ENCODE measurements at regions not wholly inside any gene's neighbourhood (a gene's known extent, or its start where the extent isn't known, plus 50 kb on each side); places are given as distances from the start of the nearest gene placed in this dataset.

GRCh38 chr11:22477312-22477711, 139.1 kb downstream of the SLC17A6 start:
- no peak for ATAC-seq (ENCODE audit: low read depth in 2 of 2)
- H3K4me3 Mint-ChIP-seq = no peak overlapping the region
- no peaks in the 10 kb centered on the region for H3K36me3 Mint-ChIP-seq
- no peaks in the 10 kb centered on the region for H3K27me3 Mint-ChIP-seq
- H3K9me3 Mint-ChIP-seq = no peaks in the 10 kb centered on the region
- no peak overlapping the region for H3K27ac Mint-ChIP-seq
- DNase-seq = no peak
- no peaks in the 10 kb centered on the region for H3K4me1 Mint-ChIP-seq

GRCh38 chr11:22476589-22476988, 138.4 kb downstream of the SLC17A6 start:
- no peaks in the 10 kb centered on the region for H3K27me3 Mint-ChIP-seq
- DNase-seq = no peak
- no peak overlapping the region for H3K27ac Mint-ChIP-seq
- no peaks in the 10 kb centered on the region for H3K9me3 Mint-ChIP-seq
- H3K4me1 Mint-ChIP-seq = no peaks in the 10 kb centered on the region
- no peak overlapping the region for H3K4me3 Mint-ChIP-seq
- no peak for ATAC-seq (ENCODE audit: low read depth in 2 of 2)
- no peaks in the 10 kb centered on the region for H3K36me3 Mint-ChIP-seq

- no peaks in the 10 kb centered on the region for H3K4me1 Mint-ChIP-seq
- H3K27ac Mint-ChIP-seq = no peak overlapping the region
- H3K9me3 Mint-ChIP-seq = peaks cover 0 to 5% (median 0%) of the 10 kb centered on the region in 7 donors
- no peak for DNase-seq
- H3K27me3 Mint-ChIP-seq = no peaks in the 10 kb centered on the region
- no peak overlapping the region for H3K4me3 Mint-ChIP-seq
- H3K36me3 Mint-ChIP-seq = no peaks in the 10 kb centered on the region
- ATAC-seq (ENCODE audit: low read depth in 2 of 2) = no peak
These were observed 136.4 kb downstream of the SLC17A6 start for GRCh38 chr11:22474616-22475015.

- Mint-ChIP-seq H3K4me1 (no peaks in the 10 kb centered on the region), H3K27me3 (peaks cover 0 to under 1% (median 0%) of the 10 kb centered on the region in 3 donors), H3K4me3 (no peak overlapping the region), H3K27ac (no peak overlapping the region), H3K36me3 (no peaks in the 10 kb centered on the region), H3K9me3 (peaks cover 0 to 5% (median 0%) of the 10 kb centered on the region in 7 donors)
- ATAC-seq (ENCODE audit: low read depth in 2 of 2) (no peak), DNase-seq (no peak)
These were observed 135.4 kb downstream of the SLC17A6 start for GRCh38 chr11:22473586-22473985.

DNA sequence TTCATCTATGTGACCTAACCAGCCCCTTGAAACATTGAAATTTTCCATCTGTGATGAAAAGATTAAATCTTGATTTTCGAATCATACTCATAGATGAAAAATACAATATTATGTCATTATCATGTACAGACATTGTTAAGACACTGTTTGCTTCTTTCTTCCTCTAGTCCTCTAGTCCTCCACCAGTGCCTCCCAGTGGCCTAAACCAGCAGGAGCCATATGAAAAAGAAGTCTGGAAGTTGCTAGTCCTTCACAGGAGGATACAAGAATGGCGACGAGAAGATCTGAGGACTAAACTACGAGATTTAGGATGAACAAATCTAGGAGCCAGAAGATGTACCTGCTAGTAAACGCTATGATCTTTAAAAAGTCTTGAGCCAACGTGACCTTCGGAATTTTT, 134.1 kb downstream of the SLC17A6 start:
- Mint-ChIP-seq H3K4me1 (no peaks in the 10 kb centered on the region), H3K36me3 (no peaks in the 10 kb centered on the region), H3K9me3 (peaks cover 0 to 5% (median 0%) of the 10 kb centered on the region in 7 donors), H3K4me3 (no peak overlapping the region), H3K27me3 (peaks cover 0 to 5% (median 0%) of the 10 kb centered on the region in 3 donors), H3K27ac (no peak overlapping the region)
- DNase-seq (no peak), ATAC-seq (ENCODE audit: low read depth in 2 of 2) (no peak)

DNA sequence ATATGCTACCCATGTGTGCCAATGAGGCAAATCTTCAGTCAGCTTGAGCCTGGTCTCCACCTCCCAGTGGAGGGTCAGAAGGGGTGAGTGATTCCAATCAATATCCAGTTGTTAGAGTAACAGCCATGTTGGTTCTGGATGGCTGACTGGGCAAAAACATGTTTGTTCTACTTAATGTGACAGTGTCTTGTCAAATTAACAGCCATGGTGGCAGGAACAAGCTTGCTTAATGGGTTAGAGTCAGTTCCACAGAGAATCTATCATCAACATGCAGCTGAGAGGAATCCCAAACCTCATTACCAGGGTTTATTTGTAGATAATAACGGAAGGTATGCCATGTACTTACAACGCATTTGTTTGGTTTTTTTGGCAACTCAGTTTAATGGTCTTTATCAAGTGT, 133.2 kb downstream of the SLC17A6 start:
- Mint-ChIP-seq H3K4me3 (no peak overlapping the region), H3K27me3 (peaks cover 0 to 5% (median 0%) of the 10 kb centered on the region in 3 donors), H3K4me1 (no peaks in the 10 kb centered on the region), H3K27ac (no peak overlapping the region), H3K9me3 (peaks cover 0 to 5% (median 0%) of the 10 kb centered on the region in 7 donors), H3K36me3 (no peaks in the 10 kb centered on the region)
- ATAC-seq (ENCODE audit: low read depth in 2 of 2) (no peak), DNase-seq (no peak)

GRCh38 chr11:22467741-22468140, 129.6 kb downstream of the SLC17A6 start:
- H3K36me3 Mint-ChIP-seq = no peaks in the 10 kb centered on the region
- peaks cover 0 to 5% (median 0%) of the 10 kb centered on the region in 3 donors for H3K27me3 Mint-ChIP-seq
- no peak for ATAC-seq (ENCODE audit: low read depth in 2 of 2)
- no peak for DNase-seq
- H3K4me1 Mint-ChIP-seq = no peaks in the 10 kb centered on the region
- H3K27ac Mint-ChIP-seq = no peak overlapping the region
- H3K9me3 Mint-ChIP-seq = peaks cover 0 to 5% (median 0%) of the 10 kb centered on the region in 7 donors
- H3K4me3 Mint-ChIP-seq = no peak overlapping the region

GRCh38 chr11:22467248-22467647, 129.1 kb downstream of the SLC17A6 start:
- DNase-seq = no peak
- ATAC-seq (ENCODE audit: low read depth in 2 of 2) = no peak
- Mint-ChIP-seq H3K27ac (no peak overlapping the region), H3K4me3 (no peak overlapping the region), H3K4me1 (no peaks in the 10 kb centered on the region), H3K27me3 (peaks cover 0 to 5% (median 2%) of the 10 kb centered on the region in 3 donors), H3K9me3 (peaks cover 0 to 5% (median 0%) of the 10 kb centered on the region in 7 donors), H3K36me3 (no peaks in the 10 kb centered on the region)

DNA sequence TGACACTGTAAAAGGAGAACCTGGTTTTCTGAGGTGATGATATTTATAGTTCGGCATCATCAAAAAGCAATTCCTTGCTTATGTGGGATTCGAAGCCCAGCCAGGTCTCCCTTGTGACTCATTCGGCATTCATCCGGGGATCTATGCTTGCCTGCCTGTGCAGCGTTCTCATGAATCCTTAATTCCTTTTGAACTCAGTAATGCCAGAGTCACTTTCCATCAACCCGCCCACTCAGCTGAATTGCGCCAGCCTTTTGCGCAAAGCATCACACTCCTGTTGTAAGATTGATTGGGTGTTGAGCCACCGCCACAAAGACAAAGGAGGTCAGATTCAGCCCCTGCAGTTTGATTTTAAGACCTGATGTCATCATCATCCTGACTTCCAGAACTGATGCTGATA, 128.6 kb downstream of the SLC17A6 start:
- Mint-ChIP-seq H3K4me1 (no peaks in the 10 kb centered on the region), H3K4me3 (no peak overlapping the region), H3K27me3 (peaks cover 0 to 5% (median 3%) of the 10 kb centered on the region in 3 donors), H3K9me3 (peaks cover 0 to 5% (median 0%) of the 10 kb centered on the region in 7 donors), H3K27ac (no peak overlapping the region), H3K36me3 (no peaks in the 10 kb centered on the region)
- ATAC-seq (ENCODE audit: low read depth in 2 of 2) (no peak), DNase-seq (no peak)

DNA sequence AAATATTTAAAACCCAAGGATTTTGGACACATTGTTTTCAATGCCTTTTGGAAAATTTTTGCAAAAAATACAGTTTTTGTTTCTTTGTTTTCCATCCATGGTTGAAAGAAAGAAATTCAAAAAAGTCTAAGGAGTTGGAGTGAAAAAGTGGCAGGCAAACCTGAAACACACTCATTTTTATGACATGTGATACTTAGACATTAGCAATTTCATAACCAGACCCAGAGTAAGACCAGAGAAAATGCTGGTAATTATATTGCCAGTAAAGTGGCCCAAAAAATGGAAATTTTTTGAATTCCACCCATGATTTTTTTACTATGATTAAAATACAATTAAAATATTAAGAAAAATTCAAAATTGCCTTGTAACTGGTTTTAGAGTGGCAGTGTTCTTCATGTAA, 128.2 kb downstream of the SLC17A6 start:
- no peak overlapping the region for H3K4me3 Mint-ChIP-seq
- ATAC-seq (ENCODE audit: low read depth in 2 of 2) (no peak), DNase-seq (no peak)
- H3K4me1 Mint-ChIP-seq = no peaks in the 10 kb centered on the region
- no peak overlapping the region for H3K27ac Mint-ChIP-seq
- H3K9me3 Mint-ChIP-seq = peaks cover 0 to 5% (median 0%) of the 10 kb centered on the region in 7 donors
- peaks cover 0 to 5% (median 3%) of the 10 kb centered on the region in 3 donors for H3K27me3 Mint-ChIP-seq
- H3K36me3 Mint-ChIP-seq = no peaks in the 10 kb centered on the region

DNA sequence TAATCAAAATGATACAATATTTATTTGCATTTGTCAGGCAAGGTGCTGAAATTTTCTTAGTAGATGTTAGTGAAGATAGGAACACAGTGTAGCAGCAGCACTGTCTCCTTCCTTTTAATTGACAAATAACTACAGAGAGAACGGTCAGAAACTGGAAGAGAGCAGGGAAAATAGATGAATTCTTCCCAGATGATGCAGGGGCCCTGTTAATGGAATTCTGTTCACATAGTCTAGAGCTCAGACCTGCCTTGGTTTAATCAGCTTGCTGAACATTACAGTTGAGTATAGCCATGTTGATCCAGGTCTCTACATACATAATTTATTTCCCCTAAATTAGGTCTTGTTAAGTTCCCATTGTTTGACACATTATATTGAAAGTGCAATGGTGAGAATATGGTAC, 127.4 kb downstream of the SLC17A6 start:
- H3K4me1 Mint-ChIP-seq = no peaks in the 10 kb centered on the region
- no peak for DNase-seq
- H3K27me3 Mint-ChIP-seq = peaks cover 0 to 5% (median 3%) of the 10 kb centered on the region in 3 donors
- H3K27ac Mint-ChIP-seq = no peak overlapping the region
- H3K4me3 Mint-ChIP-seq = no peak overlapping the region
- H3K36me3 Mint-ChIP-seq = no peaks in the 10 kb centered on the region
- no peak for ATAC-seq (ENCODE audit: low read depth in 2 of 2)
- peaks cover 0 to 5% (median 0%) of the 10 kb centered on the region in 7 donors for H3K9me3 Mint-ChIP-seq

DNA sequence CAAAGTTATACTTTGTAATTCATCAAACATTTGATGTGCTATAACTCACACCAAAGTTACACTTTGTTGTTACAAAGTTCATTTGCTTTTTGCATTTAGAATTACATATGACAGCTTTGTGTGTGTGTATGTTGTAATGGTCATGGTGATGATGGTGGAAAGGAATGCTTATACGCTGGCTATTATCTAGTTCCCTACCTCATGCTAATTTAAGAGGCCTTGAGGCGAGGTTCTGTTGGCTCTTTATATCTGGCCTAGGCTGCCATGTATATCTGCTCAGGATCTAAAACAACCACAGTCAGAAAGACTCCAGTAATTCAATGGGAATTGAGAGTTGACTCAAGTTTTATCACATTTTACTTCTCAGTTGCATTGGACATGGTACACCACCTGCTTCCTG, 123.4 kb downstream of the SLC17A6 start:
- peaks cover 0 to 5% (median 0%) of the 10 kb centered on the region in 7 donors for H3K9me3 Mint-ChIP-seq
- H3K4me1 Mint-ChIP-seq = no peaks in the 10 kb centered on the region
- peaks cover 0 to 8% (median 3%) of the 10 kb centered on the region in 3 donors for H3K27me3 Mint-ChIP-seq
- no peak overlapping the region for H3K4me3 Mint-ChIP-seq
- DNase-seq = no peak
- ATAC-seq (ENCODE audit: low read depth in 2 of 2) = no peak
- H3K36me3 Mint-ChIP-seq = no peaks in the 10 kb centered on the region
- H3K27ac Mint-ChIP-seq = no peak overlapping the region

DNA sequence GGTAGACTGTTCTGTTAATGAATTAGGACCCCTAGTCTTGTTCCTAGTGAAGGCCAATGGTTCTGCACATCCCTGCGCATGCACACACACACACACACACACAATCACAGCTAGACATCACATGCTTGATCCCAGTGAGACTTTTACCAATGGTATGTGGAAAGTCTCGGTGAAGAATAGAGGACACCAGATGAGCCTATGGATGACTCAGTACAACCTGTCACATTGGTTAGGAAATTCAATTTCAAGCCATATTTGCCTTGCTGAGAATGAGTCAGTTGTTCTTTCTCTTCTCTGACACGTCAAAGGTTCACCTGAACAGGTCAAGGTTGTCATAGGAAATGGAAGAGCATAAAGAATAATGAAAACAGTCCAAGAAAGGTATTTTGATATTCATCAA, 122.0 kb downstream of the SLC17A6 start:
- Mint-ChIP-seq H3K4me3 (no peak overlapping the region), H3K27me3 (peaks cover 0 to 8% (median 3%) of the 10 kb centered on the region in 3 donors), H3K9me3 (peaks cover 0 to 5% (median 0%) of the 10 kb centered on the region in 7 donors), H3K27ac (no peak overlapping the region), H3K4me1 (no peaks in the 10 kb centered on the region), H3K36me3 (no peaks in the 10 kb centered on the region)
- ATAC-seq (ENCODE audit: low read depth in 2 of 2) = no peak
- no peak for DNase-seq

GRCh38 chr11:22459048-22459447, 120.9 kb downstream of the SLC17A6 start:
- no peak overlapping the region for H3K27ac Mint-ChIP-seq
- DNase-seq (no peak), ATAC-seq (ENCODE audit: low read depth in 2 of 2) (no peak)
- no peaks in the 10 kb centered on the region for H3K36me3 Mint-ChIP-seq
- H3K4me3 Mint-ChIP-seq = no peak overlapping the region
- peaks cover 0 to 8% (median 3%) of the 10 kb centered on the region in 3 donors for H3K27me3 Mint-ChIP-seq
- H3K4me1 Mint-ChIP-seq = no peaks in the 10 kb centered on the region
- peaks cover 0 to 5% (median 0%) of the 10 kb centered on the region in 7 donors for H3K9me3 Mint-ChIP-seq

GRCh38 chr11:22458161-22458560, 120.0 kb downstream of the SLC17A6 start:
- Mint-ChIP-seq H3K4me3 (no peak overlapping the region), H3K27me3 (peaks cover 0 to 8% (median 3%) of the 10 kb centered on the region in 3 donors), H3K4me1 (no peaks in the 10 kb centered on the region), H3K27ac (no peak overlapping the region), H3K9me3 (peaks cover 0 to 5% (median 0%) of the 10 kb centered on the region in 7 donors), H3K36me3 (no peaks in the 10 kb centered on the region)
- ATAC-seq (ENCODE audit: low read depth in 2 of 2) (no peak), DNase-seq (no peak)
